Kidney glomerular epithelial cell (primary cell): ENCODE measurements at regions not wholly inside any gene's neighbourhood (a gene's known extent, or its start where the extent isn't known, plus 50 kb on each side); places are given as distances from the start of the nearest gene placed in this dataset.
A peak's percentile ranks its signal among the peaks of the same experiment; 100 is the strongest.
"Not testable (repeated sequence)": the region's sequence is repeated elsewhere in the genome, so short reads cannot be mapped to it uniquely, and the experiment has no call there.

Source experiments
- DNase-seq: peaks from one replicate; lab custom pipeline; 2025; lab: John Stamatoyannopoulos, UW

DNA sequence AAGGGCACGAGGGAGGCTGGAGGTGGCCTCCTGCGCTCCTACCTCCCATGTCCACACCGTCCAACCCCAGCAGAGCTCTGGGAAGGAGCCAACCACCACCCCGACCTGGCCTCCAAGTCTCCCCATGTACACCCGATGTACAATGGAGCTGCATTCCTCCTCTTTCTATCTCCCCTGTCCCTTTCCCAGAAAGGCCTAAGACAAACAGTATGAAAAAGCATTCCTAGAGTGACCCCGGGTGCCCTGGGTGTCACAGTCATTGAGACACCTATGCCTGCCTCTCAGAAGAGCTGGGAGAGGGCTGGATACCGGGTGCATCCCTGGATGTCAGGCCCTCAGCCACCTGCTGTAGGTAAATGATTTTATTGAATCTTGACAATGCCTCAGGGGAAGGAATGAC lies 248.1 kb downstream of the EMX2 start:
- DNase-seq: no peak

DNA sequence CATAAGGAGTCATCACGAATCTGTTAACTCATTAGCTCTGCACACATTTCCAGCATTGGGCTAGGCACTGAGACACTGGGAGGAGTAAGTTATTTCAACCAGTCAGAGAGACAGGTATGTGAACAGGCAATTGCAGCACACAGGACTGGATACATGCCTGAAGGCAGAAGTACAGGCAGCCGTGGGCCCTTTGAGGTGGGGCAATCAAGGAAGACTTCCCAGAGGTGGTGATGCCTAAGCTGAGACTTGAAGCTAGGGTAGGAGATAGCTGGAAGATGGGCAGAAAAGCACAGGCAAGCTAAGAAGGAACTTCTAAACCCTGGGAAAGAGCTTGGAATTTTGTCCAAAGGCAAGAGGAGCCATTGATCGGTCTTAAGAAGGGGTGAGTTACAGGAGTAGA lies 249.7 kb downstream of the EMX2 start:
- DNase-seq: no peak

DNA sequence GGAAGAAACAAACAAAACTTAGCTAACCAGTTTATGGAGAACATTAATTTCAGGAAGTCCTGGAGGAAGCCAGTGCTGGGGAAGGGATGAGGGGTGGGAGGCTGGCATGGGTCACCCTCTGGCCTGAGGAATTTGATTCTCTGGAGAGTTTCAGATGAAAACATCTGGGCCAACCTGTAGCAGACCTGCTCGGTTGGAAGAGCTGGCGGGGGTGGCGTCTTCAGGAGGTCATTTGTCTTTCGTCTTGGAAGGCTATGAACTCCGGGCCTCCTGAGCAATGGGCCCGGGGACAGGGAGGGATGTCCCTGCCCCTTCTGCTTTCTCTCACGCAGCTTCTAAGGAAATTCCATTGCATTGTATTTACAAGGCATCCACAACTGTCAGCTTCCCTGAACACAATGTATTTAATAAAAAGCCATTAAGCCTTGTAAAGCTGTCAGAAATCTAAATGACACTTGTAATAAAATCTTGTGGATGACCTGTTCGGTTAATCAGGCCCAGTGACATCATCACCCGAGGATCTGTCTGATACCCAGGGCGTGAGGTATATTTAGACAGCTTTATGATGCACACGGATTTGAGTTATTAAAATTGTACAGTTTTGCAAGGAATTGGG lies 250.5 kb downstream of the RAB11FIP2 start:
- DNase-seq: no peak

DNA sequence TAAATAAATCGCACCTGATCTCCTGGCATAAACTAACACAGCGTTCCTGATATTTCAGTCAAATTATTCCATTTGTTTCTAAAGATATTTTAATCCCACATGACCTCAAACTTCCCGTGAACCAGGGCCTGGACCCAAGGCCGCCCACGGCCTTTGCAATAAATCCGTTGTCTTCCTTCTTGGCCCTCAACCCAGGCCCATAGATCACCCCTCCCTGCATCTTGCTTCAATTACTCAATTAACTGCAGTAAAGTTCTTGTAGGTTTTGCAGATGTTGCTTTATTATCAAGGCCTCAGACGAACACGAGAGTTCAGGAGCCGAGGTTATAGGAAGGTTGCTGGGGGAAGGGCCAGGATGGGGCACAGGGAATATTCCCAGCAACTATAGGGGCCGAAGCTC lies 249.4 kb downstream of the RAB11FIP2 start:
- no peak for DNase-seq

- no peak for DNase-seq
Observed at GRCh38 chr10:117801691-117802090, 245.1 kb downstream of the RAB11FIP2 start.

DNA sequence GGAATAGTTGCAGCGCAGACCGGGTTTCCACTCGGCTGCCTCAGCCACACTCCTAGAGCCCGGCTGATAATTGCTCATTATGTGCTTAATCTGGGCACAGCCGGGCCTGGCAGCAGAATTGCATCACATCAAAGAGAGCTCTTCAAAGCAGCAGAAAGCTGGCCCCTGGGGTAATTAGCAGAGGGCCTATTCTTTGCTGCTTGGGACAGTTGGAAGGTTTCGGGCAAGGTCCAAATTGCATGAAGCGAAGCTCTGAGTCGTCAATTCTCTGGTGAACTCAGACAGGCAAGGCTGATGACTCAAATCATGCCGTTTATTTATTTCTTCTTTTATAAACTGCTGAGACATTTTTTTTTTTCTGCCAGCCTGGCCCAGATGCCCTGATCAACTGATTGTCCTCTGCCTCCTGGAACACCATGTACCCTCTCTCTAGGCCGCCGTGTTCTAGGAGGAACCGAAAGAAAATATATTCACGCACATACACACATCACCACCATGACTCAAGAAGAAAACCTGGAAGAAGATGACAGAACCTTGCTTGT lies 242.2 kb downstream of the RAB11FIP2 start:
- DNase-seq: peak; percentile 54

DNA sequence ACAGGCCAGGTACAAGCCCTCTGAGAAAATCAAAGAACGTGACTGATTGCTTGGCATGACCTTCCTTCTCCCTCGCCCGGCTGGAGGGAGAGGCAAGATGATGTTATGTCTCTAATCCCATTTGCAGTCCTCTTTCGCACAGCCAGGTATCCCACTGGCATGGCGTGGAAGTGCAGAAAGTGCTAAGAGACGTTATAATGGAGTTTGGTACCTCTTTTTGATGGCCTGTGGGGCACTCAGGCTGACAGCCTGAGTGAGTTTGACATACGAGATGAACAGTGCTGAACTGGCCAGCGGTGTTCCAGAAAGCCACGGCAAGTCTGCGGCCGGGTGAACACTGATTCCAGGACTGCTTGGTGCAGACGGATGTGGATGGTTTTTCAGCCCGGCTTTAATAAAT lies 241.6 kb downstream of the RAB11FIP2 start:
- no peak for DNase-seq

DNA sequence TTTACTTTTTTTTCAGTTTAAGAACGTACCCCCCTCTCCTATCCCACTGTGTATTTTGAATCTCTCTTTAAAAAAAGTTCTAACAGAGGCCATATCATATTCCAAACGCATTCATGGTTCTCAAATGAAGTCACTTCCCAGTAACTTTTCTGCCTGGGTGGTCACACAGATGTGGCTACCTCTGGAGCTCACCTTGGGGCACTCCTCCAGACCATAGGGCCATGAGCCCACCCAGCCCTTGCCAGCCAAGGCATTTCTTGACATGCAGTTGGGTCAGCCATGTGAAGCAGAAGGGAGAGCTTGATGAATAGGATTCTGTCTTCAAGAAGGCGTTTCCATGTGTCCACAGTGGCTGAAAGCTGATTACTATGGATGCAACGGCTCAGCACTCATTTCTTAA lies 239.3 kb downstream of the RAB11FIP2 start:
- DNase-seq: no peak

DNA sequence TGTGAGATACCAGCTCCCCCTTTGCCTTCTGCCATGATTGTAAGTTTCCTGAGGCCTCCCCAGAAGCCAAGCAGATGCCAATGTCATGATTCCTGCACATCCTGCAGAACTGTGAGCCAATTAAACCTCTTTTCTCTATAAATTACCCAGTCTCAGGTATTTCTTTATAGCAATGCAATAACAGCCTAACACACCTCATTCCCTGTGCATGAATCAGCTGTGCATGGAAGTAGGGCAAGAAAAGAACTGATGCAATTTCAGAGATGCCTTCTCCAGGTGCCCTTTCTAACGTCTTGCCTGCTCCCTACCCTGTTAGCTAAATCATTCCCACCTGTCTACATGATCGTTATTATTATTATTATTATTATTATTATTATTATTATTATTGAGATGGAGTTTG lies 230.9 kb downstream of the RAB11FIP2 start:
- DNase-seq: not testable (repeated sequence)

DNA sequence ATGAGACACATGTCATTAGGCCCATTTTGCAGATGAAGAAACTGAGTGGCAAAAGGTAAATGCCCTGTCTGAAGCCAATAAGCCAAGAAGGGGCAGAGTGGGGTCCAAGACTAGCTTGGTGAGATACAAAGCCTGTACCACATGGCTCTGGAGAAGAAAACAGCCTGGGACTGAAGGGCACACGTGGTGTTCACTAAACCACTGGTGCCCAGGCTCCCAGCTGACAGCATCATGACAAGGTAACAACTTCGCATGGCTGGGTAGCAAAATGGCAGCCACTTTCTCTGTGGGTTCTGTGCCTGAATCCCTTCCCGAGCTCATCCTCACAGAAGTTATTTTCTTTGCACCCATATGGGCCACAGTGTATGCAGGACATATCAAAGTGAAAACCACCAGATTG lies 229.6 kb downstream of the RAB11FIP2 start:
- DNase-seq: no peak

GRCh38 chr10:117818721-117819120 lies 228.0 kb downstream of the RAB11FIP2 start:
- no peak for DNase-seq

DNA sequence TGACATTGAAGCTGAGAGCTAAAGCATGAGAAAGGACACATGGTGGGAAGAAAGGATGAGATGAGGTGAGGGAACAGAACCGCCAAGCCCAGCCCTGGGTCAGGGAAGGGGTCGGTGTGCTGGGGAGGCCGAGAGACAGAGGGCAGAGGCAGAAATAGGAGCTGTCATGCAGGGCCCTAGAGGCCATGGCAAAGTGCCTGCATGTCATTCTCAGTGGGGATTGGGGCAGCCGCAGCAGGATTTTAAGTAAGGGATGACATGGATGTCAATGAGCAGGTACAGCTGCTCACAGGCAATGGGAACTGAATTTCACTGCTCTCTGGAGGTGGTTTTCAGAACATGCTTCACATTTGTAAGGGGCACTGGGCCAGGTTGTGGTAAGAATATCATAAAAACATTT lies 227.4 kb downstream of the RAB11FIP2 start:
- DNase-seq: no peak

DNA sequence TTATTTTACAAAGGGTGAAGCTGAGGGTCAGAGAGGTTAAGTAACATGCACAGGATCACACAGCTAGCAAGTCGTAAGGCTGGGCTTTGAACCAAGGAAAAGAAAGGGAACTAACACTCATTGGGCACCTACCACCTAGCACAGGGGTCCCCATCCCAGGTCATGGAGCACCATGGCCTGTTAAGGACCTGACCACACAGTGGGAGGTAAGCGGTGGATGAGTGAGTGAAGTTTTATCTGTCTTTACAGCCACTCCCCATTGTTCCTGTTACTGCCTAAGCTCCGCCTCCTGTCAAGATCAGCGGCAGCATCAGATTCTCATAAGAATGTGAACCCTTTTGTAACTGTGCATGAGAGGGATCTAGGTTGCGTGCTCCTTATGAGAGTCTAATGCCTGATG lies 222.8 kb downstream of the RAB11FIP2 start:
- no peak for DNase-seq

DNA sequence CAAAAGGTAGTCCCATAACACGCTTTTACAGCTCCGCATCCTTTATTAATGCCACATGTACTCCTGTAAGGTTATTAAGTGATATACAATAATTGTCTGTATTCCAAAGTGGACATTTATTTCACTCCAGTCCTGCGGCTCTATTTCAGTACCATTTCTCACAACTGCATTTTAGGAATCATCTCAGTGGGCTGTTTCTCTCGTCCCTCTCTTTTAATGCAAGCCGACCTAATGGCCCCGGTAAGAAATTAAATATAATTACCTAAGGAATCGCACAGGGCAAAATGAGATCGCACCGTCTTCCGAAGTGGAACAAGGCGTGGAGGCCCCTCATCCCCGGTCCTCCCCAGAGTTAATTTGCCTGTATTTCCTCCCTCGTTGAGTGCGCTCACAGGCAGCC lies 216.5 kb downstream of the RAB11FIP2 start:
- DNase-seq: no peak

GRCh38 chr10:117830787-117831212 lies 215.9 kb downstream of the RAB11FIP2 start:
- no peak for DNase-seq

DNA sequence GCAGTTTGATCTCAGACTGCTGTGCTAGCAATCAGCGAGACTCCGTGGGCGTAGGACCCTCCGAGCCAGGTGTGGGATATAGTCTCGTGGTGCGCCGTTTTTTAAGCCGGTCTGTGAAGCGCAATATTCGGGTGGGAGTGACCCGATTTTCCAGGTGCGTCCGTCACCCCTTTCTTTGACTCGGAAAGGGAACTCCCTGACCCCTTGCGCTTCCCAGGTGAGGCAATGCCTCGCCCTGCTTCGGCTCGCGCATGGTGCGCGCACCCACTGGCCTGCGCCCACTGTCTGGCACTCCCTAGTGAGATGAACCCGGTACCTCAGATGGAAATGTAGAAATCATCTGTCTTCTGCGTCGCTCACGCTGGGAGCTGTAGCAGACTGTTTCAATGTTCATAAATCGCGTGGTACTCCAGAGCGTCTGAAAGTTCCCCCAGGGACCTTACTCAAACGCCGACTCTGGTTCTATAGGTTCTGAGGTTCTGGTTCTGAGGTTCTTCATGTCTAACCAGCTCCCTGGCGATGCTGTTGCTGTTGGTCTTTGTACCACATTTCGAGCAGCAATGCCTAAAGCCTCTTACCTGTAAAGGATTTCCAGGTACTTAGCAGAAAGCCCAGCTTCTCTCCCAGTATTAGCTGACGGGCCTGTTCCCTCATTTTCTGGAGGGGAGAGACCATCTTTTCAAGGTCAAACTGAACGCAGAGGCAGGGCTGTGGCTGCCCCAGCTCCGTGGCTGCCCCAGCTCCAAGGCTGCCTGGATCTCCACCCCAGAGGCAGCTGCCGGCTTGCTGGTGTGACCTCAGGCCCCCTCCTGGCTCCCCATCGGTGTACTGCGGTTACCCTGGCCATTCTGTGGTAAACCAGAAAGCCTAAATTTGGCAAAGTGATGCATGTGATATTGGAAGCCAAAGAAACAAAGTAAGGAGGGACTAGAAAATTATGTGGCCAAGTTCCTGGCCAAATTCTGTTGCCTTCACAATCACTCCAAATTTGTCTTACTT lies 207.9 kb downstream of the RAB11FIP2 start:
- DNase-seq: not testable (repeated sequence)

DNA sequence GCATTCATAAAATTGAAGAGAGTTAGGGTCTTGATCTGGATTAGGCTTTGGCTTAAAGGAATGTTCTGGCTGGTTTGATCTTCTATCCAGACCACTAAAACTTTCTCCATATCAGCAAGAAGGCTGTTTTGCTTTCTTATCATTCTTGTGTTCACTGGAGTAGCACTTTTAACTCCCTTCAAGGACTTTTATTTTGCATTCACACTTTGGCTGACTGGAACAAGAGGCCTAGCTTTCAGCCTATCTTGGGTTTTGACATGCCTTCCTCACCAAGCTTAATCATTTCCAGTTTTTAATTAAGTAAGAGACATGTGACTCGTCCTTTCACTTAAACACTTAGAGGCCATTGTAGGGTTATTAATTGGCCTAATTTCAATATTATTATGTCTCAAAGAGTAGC lies 190.3 kb downstream of the RAB11FIP2 start:
- peak; percentile 8 for DNase-seq

DNA sequence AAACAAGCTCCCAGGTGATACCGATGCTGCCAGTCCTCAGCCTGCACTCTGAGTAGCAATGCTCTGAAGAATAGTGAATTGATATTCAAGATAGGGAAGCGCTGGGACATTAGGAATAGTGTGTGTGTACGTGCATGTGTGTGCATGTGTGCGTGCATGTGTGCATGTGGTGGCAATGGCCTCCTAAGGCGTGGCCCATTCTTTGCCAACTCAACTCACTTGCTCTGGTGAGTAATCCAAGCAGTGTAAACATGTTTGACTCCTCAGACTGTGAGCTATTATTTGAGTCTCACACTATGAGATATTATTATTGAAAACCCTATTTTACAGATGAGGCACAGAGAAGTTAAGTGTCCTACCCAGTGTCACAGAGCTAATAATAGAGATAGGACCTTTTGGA lies 186.6 kb downstream of the RAB11FIP2 start:
- DNase-seq: no peak

- no peak for DNase-seq
Observed at GRCh38 chr10:117860823-117861222, 185.9 kb downstream of the RAB11FIP2 start.

GRCh38 chr10:117861329-117861728 lies 185.4 kb downstream of the RAB11FIP2 start:
- no peak for DNase-seq

DNA sequence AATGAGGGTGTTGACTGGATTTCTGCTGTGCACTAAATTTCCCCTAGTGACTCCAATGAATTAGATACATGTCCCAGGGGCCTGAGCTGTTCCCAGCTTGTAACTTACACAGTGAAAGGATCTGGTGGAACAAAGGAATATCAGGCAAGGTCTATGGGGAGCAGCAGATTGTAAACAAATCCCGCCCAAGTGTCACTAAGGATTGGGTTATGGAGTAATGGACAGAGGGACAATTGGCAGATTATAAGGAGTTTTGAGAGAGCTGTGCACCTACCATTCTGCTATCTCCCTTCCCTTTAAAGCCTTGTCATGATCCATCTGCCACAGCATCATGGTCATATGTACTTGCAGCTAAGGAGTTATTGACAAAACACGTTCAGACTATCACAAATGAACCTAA lies 183.0 kb downstream of the RAB11FIP2 start:
- DNase-seq: no peak

DNA sequence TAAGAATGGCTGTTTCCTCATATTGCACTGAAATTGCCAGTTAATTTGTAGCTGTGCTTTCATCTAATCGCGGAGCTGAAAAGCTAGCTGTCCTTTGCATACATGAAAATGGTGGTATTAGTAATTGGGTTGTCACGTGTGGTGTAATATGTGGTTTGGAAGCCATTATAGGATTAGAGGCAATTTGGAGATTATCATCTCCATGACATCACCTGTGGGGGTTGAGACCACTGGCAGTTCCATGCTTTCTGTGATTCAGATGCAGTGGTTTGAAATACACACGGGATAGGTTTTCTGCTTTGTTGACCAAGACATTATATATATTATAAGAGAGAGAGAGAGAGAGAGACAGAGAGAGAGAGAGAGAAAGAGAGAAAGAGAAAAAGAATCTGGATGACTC lies 180.8 kb downstream of the RAB11FIP2 start:
- DNase-seq: no peak

GRCh38 chr10:117868151-117868550 lies 178.6 kb downstream of the RAB11FIP2 start:
- DNase-seq: no peak
